ENCODE measurements at regions not wholly inside any gene's neighbourhood (a gene's known extent, or its start where the extent isn't known, plus 50 kb on each side); places are given as distances from the start of the nearest gene placed in this dataset.

GRCh38 chr14:94952097-94952496 lies 182.2 kb upstream of the GSC start:
- DNase-seq, result no peak

- DNase-seq, result peak; percentile 46
Measured at GRCh38 chr14:94946244-94946643, 176.3 kb upstream of the GSC start.

- peak; percentile 66 for DNase-seq
Measured at GRCh38 chr14:94945615-94946014, 175.7 kb upstream of the GSC start.

- DNase-seq, result no peak
Measured at GRCh38 chr14:94944636-94945258, 174.8 kb upstream of the GSC start.

GRCh38 chr14:94942601-94943000 lies 172.7 kb upstream of the GSC start:
- no peak for DNase-seq

GRCh38 chr14:94941311-94941710 lies 171.4 kb upstream of the GSC start:
- DNase-seq, result no peak

GRCh38 chr14:94940263-94940993 lies 170.5 kb upstream of the GSC start:
- no peak for DNase-seq

GRCh38 chr14:94938016-94938415 lies 168.1 kb upstream of the GSC start:
- no peak for DNase-seq

GRCh38 chr14:94936901-94937685 lies 167.2 kb upstream of the GSC start:
- no peak for DNase-seq

GRCh38 chr14:94936401-94936892 lies 166.5 kb upstream of the GSC start:
- DNase-seq, result no peak

- DNase-seq, result no peak
Measured at GRCh38 chr14:94935706-94936300, 165.9 kb upstream of the GSC start.

GRCh38 chr14:94934276-94934810 lies 164.4 kb upstream of the GSC start:
- no peak for DNase-seq

GRCh38 chr14:94933486-94933885 lies 163.6 kb upstream of the GSC start:
- no peak for DNase-seq

GRCh38 chr14:94932589-94932988 lies 162.7 kb upstream of the GSC start:
- no peak for DNase-seq

- DNase-seq, result no peak
Measured at GRCh38 chr14:94930690-94931089, 160.8 kb upstream of the GSC start.

GRCh38 chr14:94929354-94929753 lies 159.4 kb upstream of the GSC start:
- DNase-seq, result no peak

- no peak for DNase-seq
Measured at GRCh38 chr14:94926176-94926575, 156.3 kb upstream of the GSC start.

- DNase-seq, result no peak
Measured at GRCh38 chr14:94925416-94926173, 155.7 kb upstream of the GSC start.

GRCh38 chr14:94924189-94924588 lies 154.3 kb upstream of the GSC start:
- DNase-seq, result no peak

- no peak for DNase-seq
Measured at GRCh38 chr14:94923786-94924185, 153.9 kb upstream of the GSC start.

GRCh38 chr14:94922595-94923239 lies 152.8 kb upstream of the GSC start:
- DNase-seq, result no peak

All from CD4-positive, alpha-beta T cell treated with Interleukin-10 for 1 hour (primary cell).